NCI-H2081 (cell line): ENCODE measurements at regions not wholly inside any gene's neighbourhood (a gene's known extent, or its start where the extent isn't known, plus 50 kb on each side); places are given as distances from the start of the nearest gene placed in this dataset.

ENCODE experiments used
- DNase-seq, 2 experiments: peaks; one replicate each; lab custom pipeline; 2025; lab: John Stamatoyannopoulos, UW

DNA sequence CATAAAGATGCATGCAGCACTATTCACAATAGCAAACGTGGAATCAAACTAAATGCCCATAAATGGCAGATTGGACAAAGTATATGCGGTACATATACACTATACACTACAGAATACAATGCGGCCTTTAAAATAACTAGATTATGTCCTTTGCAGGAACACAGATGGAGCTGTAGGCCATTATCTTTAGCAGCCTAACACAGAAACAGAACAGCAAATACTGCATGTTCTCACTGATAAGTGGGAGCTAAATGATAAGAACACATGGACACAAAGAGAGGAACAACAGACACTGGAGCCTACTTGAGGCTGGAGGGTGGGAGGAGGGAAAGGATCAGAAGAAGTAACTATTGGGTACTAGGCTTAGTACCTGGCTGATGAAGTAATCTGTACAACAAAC lies 758.2 kb downstream of the TLE1 start:
- no peak for DNase-seq

DNA sequence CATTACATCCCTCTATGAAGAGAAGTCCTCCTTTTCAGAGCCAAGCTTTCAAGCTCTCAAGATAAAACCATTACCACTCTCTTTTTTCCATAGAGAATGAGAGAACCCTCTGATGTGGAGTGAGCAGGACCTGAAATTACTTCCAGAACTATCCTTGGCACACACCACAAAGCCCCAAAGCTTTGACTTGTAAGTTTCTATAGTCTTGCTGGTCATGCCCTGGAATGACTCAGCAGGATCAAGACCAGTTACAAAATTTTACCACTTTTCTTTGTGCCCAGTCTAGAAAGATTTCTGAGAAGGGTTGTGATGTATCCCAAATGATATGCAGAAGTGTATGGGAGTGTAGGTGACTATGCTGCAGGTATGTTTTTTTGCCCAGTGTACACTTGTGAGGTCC lies 760.6 kb downstream of the TLE1 start:
- no peak for DNase-seq

- peak; percentile 68 to 89 for DNase-seq
Measured at GRCh38 chr9:80926611-80927010, 762.7 kb downstream of the TLE1 start.

- no peak for DNase-seq
Measured at GRCh38 chr9:80922544-80922943, 766.8 kb downstream of the TLE1 start.

GRCh38 chr9:80906728-80907127 lies 782.6 kb downstream of the TLE1 start:
- DNase-seq = no peak

DNA sequence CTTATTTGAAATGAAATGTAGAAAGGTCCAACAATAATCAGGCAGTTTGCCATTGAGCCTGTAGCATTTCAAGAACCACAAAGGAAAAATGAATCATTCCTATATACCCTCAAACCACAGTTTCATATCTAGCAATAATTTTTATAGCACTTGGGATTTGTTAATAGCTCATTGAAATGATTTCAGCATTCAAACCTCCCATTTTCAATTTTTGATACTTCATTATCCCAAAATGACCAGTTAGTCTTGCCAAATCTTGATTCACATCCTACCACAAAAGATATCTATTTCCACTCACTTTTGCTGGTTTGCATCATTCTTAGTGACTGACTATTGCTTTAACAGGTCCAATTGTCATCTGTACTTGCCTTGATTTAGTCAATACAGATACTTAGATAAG lies 790.1 kb downstream of the TLE1 start:
- DNase-seq = no peak

DNA sequence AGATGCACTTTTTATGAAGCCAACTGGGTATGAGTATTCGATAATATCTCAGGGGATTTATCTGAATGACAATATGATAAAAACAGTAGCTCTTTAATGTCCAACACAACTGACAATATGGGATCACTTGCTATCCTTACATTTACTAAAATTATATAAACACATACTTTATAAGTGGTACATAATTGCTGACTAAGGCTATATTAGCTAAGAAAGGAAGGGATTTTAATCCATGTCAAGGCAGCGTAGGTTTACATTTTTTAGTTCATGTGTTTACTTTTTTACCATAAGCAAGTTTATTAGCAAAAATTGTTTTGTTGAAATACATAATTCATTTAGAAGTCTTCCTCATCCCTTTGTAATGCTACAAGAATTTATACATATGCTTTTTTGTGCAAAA lies 796.2 kb downstream of the TLE1 start:
- DNase-seq = no peak

DNA sequence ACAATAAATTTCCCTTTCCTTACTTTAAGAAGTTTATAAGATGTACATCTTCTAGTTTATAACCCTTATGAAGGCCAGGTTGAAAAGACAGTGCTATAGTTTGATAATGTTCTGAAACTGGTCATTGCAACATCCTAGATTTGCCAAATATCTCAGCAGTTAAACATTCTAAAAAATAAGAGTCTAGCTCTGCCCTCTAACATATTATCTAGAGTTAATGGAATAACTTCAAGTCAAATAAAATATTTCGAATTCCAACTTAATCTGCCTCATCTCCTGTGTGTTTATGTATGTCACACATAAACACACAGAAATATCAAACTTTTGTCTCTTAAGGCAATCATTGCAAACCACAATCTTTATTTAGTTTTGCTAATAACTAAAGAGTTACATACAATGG lies 796.6 kb downstream of the TLE1 start:
- DNase-seq = no peak

DNA sequence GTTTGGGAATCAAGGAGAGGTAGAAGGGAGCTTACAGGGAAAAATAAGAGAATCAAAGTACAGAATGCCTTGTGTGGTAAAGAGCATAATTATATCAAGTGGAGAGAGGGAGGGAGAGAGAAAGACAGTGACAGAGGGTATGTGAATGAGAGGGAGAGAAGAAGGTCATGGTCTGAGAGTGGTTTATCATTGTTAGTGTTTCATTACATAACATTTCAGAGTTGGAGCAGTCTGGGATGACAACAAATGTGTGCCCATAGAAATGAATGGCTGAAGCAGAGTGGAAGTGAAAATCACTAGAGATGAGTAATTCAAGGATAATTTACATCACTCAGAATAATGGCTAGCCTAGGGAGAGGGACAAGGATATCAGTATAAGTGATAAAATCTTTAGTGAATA lies 799.2 kb downstream of the TLE1 start:
- no peak for DNase-seq

DNA sequence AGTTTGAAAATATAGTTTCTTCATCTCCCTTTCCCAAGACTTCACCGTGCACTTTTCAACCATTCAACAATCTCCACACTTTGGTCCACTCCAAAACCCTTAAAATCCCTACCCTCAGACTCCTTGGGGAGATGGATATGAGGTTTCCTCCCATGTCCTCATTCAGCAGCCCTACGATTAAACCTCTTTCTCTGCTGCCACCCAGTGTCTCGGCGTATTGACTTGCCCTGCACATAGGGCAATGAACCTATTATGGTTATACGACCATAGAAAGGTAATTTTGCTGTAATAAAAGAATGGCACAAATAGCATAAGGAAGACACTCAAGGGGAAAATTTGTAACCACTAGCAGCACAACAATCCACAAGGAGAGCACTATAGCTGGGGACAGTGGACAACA lies 803.5 kb downstream of the TLE1 start:
- DNase-seq = peak in 1 of 2 experiments; percentile 9

- no peak for DNase-seq
Measured at GRCh38 chr9:80883826-80884579, 805.3 kb downstream of the TLE1 start.

DNA sequence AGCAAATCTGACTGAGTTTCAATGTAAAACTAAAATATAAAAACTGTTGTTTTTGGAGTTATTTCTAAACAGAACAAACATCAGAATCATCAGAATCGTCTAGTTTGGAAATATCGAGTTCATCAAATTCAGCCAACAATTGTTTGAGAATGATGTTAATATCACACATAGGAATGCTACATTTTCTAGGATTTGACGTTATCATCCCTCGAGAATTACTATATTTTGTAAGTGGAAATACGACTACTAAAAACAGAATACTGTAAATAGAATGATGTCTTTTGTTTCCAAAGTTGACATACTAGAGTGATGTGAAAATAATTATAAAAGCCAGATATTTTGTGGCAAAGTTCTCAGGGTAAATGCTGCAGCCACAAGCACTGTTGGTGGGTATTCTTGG lies 805.9 kb downstream of the TLE1 start:
- DNase-seq = no peak

DNA sequence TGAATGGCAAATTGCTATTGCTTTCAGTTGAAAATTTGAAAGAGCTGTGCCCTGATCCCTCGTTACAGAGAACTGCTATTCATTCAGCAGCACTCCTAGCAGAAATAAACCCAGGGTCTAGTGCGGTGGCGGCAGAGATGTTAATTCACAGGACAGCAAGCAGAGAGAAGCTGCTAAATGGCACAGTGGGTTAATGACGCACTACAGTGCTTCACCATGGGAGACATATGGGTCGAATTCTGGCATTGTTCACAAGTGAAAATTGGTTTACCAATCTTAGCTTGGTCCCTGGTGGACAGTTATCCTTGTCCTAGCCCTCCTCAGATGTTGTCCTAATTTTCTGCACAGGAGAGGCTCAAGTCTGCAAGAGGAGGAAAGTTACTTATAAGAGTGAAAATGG lies 807.4 kb downstream of the TLE1 start:
- DNase-seq = no peak

GRCh38 chr9:80881320-80881719 lies 808.0 kb downstream of the TLE1 start:
- no peak for DNase-seq

DNA sequence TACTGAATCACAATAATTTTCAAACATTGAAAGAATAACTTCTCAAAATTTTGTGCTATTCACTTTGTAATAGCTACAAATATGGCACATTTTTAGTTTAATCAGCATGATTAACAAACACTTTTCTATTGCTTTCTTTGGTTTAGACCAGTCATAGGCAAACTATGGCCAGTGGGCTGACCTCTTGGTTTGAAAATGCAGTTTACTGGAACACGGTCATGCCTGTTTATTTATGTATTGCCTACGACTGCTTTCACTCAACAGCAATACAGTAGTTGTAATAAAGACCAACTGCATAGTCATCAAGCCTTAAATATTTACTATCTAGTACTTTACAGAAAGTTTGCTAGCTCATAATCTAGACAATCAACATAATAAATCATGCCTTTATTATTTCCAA lies 810.8 kb downstream of the TLE1 start:
- no peak for DNase-seq

GRCh38 chr9:80875947-80876346 lies 813.4 kb downstream of the TLE1 start:
- no peak for DNase-seq

- DNase-seq = no peak
Measured at GRCh38 chr9:80874276-80874675, 815.1 kb downstream of the TLE1 start.

DNA sequence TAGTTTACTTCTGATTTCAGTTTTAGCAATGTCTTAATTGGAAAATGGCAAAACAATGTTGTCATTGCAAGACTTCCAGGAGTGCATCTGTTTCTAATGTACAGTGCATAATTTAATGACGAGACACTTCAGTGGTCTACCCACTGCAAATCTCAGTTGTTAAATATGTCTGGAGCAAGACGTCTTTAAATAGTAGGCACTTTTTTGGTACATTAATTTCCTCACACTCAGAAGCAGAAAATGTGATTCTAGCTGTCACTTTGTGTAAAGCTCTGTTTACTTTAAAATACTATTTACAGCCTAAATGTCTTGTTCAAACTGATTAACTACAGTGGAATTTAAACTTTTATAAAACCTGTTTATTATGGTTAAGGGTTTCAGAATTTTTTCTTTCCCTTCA lies 815.5 kb downstream of the TLE1 start:
- no peak for DNase-seq

- DNase-seq = no peak
Measured at GRCh38 chr9:80871596-80871995, 817.8 kb downstream of the TLE1 start.

- no peak for DNase-seq
Measured at GRCh38 chr9:80867731-80868130, 821.6 kb downstream of the TLE1 start.

DNA sequence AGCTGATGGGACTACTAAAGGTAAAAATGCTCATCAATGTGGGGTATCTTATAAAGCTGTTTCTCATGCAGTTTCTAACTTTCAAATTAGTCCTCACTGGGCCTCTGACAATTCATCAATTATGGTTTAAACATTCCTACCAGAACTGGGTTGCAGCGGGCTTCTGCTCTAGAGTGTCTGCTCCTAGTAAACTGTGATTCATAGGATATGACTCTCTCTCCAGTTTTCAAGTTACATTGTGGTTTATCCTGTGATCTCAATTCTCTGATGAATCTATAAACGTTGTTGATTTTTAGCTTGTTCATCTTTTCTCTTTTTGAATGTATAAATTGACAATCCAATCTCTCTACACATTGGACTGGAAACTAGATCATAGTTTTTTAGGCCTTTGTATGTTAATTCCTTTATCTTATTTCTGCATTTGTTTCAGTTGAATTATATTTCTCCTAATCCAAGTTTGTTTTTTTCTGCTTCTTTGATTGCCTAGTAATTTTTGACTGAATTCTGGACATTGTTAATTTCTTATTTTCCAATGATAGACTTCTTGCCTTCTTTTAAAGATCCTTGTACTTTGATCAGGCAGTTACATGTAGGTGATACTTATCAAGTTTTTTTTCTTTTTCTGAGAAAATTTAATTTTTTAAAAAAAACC lies 822.6 kb downstream of the TLE1 start:
- DNase-seq = no peak

GRCh38 chr9:80866121-80866520 lies 823.2 kb downstream of the TLE1 start:
- DNase-seq = no peak

GRCh38 chr9:80843028-80843427 lies 846.3 kb downstream of the TLE1 start:
- no peak for DNase-seq

GRCh38 chr9:80842389-80842788 lies 847.0 kb downstream of the TLE1 start:
- no peak for DNase-seq
